Neuronal stem cell (in vitro differentiated cells): ENCODE measurements at regions not wholly inside any gene's neighbourhood (a gene's known extent, or its start where the extent isn't known, plus 50 kb on each side); places are given as distances from the start of the nearest gene placed in this dataset.

Source experiments
- DNase-seq: peaks from one replicate; pipeline ENCODE4 v3.0.0-alpha.2; 2013; ENCODE audit warnings: low spot score
- H2AFZ ChIP-seq: one replicate; pipeline ENCODE4 v1.6.1; 2013; ENCODE audit warnings: mild to moderate bottlenecking, low read length, inconsistent platforms
- H2AK5ac ChIP-seq: 2 replicates; pipeline ENCODE4 v1.6.1; 2013; ENCODE audit warnings: low read depth, mild to moderate bottlenecking, inconsistent platforms, low read length, moderate library complexity, mixed read lengths
- H2BK120ac ChIP-seq: 2 replicates; pipeline ENCODE4 v1.6.1; 2013; ENCODE audit warnings: low read depth, mild to moderate bottlenecking, inconsistent platforms, low read length, moderate library complexity, mixed read lengths
- H2BK12ac ChIP-seq: one replicate; pipeline ENCODE4 v1.6.1; 2013; ENCODE audit warnings: low read length, inconsistent platforms
- H2BK15ac ChIP-seq: 2 replicates; pipeline ENCODE4 v1.6.1; 2013; ENCODE audit warnings: mild to moderate bottlenecking, low read length, inconsistent platforms, mixed read lengths
- H2BK5ac ChIP-seq: one replicate; pipeline ENCODE4 v1.6.1; 2013; ENCODE audit warnings: inconsistent platforms, mild to moderate bottlenecking, low read length, moderate library complexity
- H3K14ac ChIP-seq: one replicate; pipeline ENCODE4 v1.6.1; 2013; ENCODE audit warnings: low read length, inconsistent platforms
- H3K18ac ChIP-seq: 2 replicates; pipeline ENCODE4 v1.6.1; 2013; ENCODE audit warnings: low read length, inconsistent platforms
- H3K23ac ChIP-seq: 2 replicates; pipeline ENCODE4 v1.6.1; 2013; ENCODE audit warnings: low read depth, mild to moderate bottlenecking, mixed read lengths, low read length, inconsistent platforms; ENCODE audit not compliant: poor library complexity
- H3K27ac ChIP-seq: replicated peaks from 3 replicates; pipeline ENCODE4 v1.5.1; 2013; ENCODE audit warnings: low read length, inconsistent platforms
- H3K27me3 ChIP-seq, 3 experiments: 2 replicates each; pipeline ENCODE4 v1.6.1; 2013; ENCODE audit warnings: low read length in 3 of 3, mild to moderate bottlenecking in 2 of 3, inconsistent platforms in 1 of 3, low read depth in 1 of 3, mixed read lengths in 1 of 3, moderate library complexity in 1 of 3; ENCODE audit not compliant: control insufficient read depth in 3 of 3, insufficient read depth in 3 of 3
- H3K36me3 ChIP-seq, 2 donors: replicated peaks in 1 of 2; 2 replicates each; pipeline ENCODE4 v1.6.1; 2013; ENCODE audit warnings: low read length in 2 of 2; ENCODE audit not compliant: control insufficient read depth in 2 of 2, insufficient read depth in 2 of 2
- H3K4ac ChIP-seq: 2 replicates; pipeline ENCODE4 v1.6.1; 2013; ENCODE audit warnings: inconsistent platforms, mild to moderate bottlenecking, low read length, moderate library complexity
- H3K4me1 ChIP-seq, 2 donors: 1 replicate in 1 of 2; 2 replicates in 1 of 2; pipeline ENCODE4 v1.6.1; 2013; ENCODE audit warnings: low read length in 2 of 2, low read depth in 1 of 2; ENCODE audit not compliant: control insufficient read depth in 2 of 2, insufficient read depth in 1 of 2
- H3K4me2 ChIP-seq: one replicate; pipeline ENCODE4 v1.6.1; 2013; ENCODE audit warnings: mild to moderate bottlenecking, low read length, inconsistent platforms; ENCODE audit not compliant: insufficient read depth, poor library complexity, severe bottlenecking
- H3K4me3 ChIP-seq, 2 donors: 2 replicates each; pipeline ENCODE4 v1.5.1; 2013; ENCODE audit warnings: low read length in 2 of 2, mild to moderate bottlenecking in 2 of 2, inconsistent platforms in 1 of 2, moderate library complexity in 1 of 2
- H3K79me1 ChIP-seq: one replicate; pipeline ENCODE4 v1.6.1; 2013; ENCODE audit warnings: low read depth, mild to moderate bottlenecking, inconsistent platforms, low read length, moderate library complexity
- H3K9ac ChIP-seq: one replicate; pipeline ENCODE4 v1.6.1; 2013; ENCODE audit warnings: mild to moderate bottlenecking, low read depth, low read length, inconsistent platforms; ENCODE audit not compliant: poor library complexity
- H3K9me3 ChIP-seq, 2 donors: replicated peaks in 1 of 2; 2 replicates each; pipeline versions ENCODE3 to v1.6.1; 2013; ENCODE audit warnings: low read length in 2 of 2, mild to moderate bottlenecking in 2 of 2, inconsistent platforms in 1 of 2, low read depth in 1 of 2, mixed read lengths in 1 of 2, moderate library complexity in 1 of 2; ENCODE audit not compliant: control insufficient read depth in 2 of 2, insufficient read depth in 1 of 2
- H4K8ac ChIP-seq: one replicate; pipeline ENCODE4 v1.6.1; 2013; ENCODE audit warnings: low read depth, mild to moderate bottlenecking, inconsistent platforms, low read length, moderate library complexity
- H4K91ac ChIP-seq: one replicate; pipeline ENCODE4 v1.6.1; 2013; ENCODE audit warnings: low read length, low read depth, mild to moderate bottlenecking, inconsistent platforms; ENCODE audit not compliant: poor library complexity
- WGBS, 2 donors: extraction: QIAGEN DNeasy Blood & Tissue Kit; methylation state at CpG; one replicate each; pipeline ENCODE4 v1.1.7; 2013; ENCODE audit warnings: missing lambda C conversion rate in 2 of 2, mixed read lengths in 1 of 2; ENCODE audit not compliant: insufficient read length in 2 of 2, insufficient replicate concordance in 1 of 2; ENCODE audit errors: extremely low coverage in 2 of 2; 5-methylcytosine and 5-hydroxymethylcytosine counted together

DNA sequence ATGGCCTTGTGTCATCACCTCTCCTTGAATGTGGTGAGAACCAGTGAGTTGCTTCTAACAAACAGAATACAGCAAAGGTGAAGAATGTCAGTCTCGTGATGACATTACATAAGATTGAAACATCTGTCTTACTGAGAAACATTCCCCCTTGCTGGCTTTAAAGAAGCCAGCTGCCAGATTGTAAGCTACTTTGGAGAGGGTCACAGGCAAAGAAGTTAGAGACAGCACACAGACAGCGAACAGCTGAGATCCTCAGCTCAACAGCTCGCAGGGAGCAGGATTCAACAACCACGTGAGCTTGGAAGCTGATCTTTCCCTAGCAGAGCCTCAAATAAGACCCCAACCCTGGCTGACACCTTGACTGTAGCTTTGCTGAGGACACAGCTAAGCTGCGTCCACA is 367.9 kb downstream of the LIG4 start:
- no peak overlapping the region for H3K23ac ChIP-seq
- H2BK15ac ChIP-seq: no peak overlapping the region
- no peak overlapping the region for H3K4me3 ChIP-seq
- no peak overlapping the region for H3K9ac ChIP-seq
- no peak overlapping the region for H3K4ac ChIP-seq
- H4K8ac ChIP-seq: no peak overlapping the region
- no peak overlapping the region for H2BK5ac ChIP-seq
- no peak overlapping the region for H2BK12ac ChIP-seq
- no peak overlapping the region for H3K18ac ChIP-seq
- no peak overlapping the region for H3K27ac ChIP-seq
- no CpG with 5 or more reads among the region's 5 CpGs for WGBS, 2 donors
- no peak overlapping the region for H4K91ac ChIP-seq
- no peak overlapping the region for H2BK120ac ChIP-seq
- H2AFZ ChIP-seq: no peak overlapping the region
- no peak overlapping the region for H3K14ac ChIP-seq
- no peak overlapping the region for H3K4me2 ChIP-seq
- no peaks in the 10 kb centered on the region for H3K79me1 ChIP-seq
- H3K27me3 ChIP-seq: no peaks in the 10 kb centered on the region
- no peak for DNase-seq
- H3K4me1 ChIP-seq: peaks cover 0 to 9% of the 10 kb centered on the region in 2 donors
- H2AK5ac ChIP-seq: no peak overlapping the region
- no peaks in the 10 kb centered on the region for H3K9me3 ChIP-seq
- H3K36me3 ChIP-seq: no peaks in the 10 kb centered on the region

DNA sequence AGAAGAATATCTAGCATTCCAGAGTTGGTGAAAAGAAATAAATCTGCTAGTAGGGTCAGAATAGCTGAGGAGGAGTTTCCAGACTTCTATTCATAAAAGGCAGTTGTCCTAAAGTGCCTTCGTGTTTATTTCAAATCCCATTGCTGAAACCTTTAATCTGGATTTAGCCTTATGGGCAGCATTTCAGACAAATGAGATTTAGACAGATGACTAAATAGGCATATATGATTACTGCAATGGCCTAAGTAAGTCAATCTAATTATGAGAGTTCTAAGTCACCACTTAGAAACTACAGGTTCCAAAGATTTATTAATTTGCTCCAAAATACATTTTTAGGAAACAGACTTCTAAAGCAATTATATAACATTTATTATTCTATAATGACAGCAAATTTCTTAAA is 368.7 kb downstream of the LIG4 start:
- DNase-seq: no peak
- no peak overlapping the region for H3K4ac ChIP-seq
- H2BK12ac ChIP-seq: no peak overlapping the region
- H3K9ac ChIP-seq: no peak overlapping the region
- no CpG with 5 or more reads among the region's 1 CpG for WGBS, 2 donors
- H2AK5ac ChIP-seq: no peak overlapping the region
- no peak overlapping the region for H3K18ac ChIP-seq
- H3K4me3 ChIP-seq: no peak overlapping the region
- H4K8ac ChIP-seq: no peak overlapping the region
- no peak overlapping the region for H3K23ac ChIP-seq
- no peak overlapping the region for H2BK120ac ChIP-seq
- no peak overlapping the region for H3K4me2 ChIP-seq
- no peaks in the 10 kb centered on the region for H3K79me1 ChIP-seq
- H2AFZ ChIP-seq: no peak overlapping the region
- no peak overlapping the region for H4K91ac ChIP-seq
- no peaks in the 10 kb centered on the region for H3K27me3 ChIP-seq
- H3K27ac ChIP-seq: no peak overlapping the region
- H3K9me3 ChIP-seq: no peaks in the 10 kb centered on the region
- no peak overlapping the region for H2BK15ac ChIP-seq
- no peak overlapping the region for H3K14ac ChIP-seq
- H2BK5ac ChIP-seq: no peak overlapping the region
- H3K4me1 ChIP-seq: peaks cover 0 to 7% of the 10 kb centered on the region in 2 donors
- H3K36me3 ChIP-seq: no peaks in the 10 kb centered on the region

DNA sequence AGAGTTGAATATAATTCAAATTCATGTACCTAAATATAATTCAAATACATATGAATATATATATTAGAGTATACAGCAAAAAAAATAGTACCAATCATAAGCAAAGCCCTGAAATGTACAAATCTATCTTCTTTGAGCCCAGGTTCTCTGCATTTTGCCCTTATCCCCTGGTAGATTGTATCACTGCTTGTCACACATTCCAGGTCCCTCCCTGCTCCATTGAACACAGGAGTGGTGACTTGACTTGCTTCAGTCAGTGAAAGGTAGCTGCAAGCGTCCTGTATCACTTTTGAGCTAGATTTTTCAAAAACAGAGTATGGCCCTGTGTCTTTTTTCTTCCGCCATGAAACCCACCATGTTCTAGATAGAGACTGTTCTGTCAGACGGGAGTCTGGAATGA is 369.4 kb downstream of the LIG4 start:
- Histone ChIP-seq H3K9me3 (no peaks in the 10 kb centered on the region), H2BK15ac (no peak overlapping the region), H3K27me3 (no peaks in the 10 kb centered on the region), H3K4me1 (peaks cover 0 to 7% of the 10 kb centered on the region in 2 donors), H3K79me1 (no peaks in the 10 kb centered on the region), H3K18ac (no peak overlapping the region), H3K4me2 (no peak overlapping the region), H3K36me3 (no peaks in the 10 kb centered on the region), H2BK12ac (no peak overlapping the region), H2BK120ac (no peak overlapping the region), H3K4me3 (no peak overlapping the region), H3K4ac (no peak overlapping the region), H2AK5ac (no peak overlapping the region), H2BK5ac (no peak overlapping the region), H2AFZ (no peak overlapping the region), H4K8ac (no peak overlapping the region), H3K14ac (no peak overlapping the region), H3K23ac (no peak overlapping the region), H4K91ac (no peak overlapping the region), H3K27ac (no peak overlapping the region), H3K9ac (no peak overlapping the region)
- DNase-seq: no peak
- WGBS, 2 donors: no CpG with 5 or more reads among the region's 3 CpGs

DNA sequence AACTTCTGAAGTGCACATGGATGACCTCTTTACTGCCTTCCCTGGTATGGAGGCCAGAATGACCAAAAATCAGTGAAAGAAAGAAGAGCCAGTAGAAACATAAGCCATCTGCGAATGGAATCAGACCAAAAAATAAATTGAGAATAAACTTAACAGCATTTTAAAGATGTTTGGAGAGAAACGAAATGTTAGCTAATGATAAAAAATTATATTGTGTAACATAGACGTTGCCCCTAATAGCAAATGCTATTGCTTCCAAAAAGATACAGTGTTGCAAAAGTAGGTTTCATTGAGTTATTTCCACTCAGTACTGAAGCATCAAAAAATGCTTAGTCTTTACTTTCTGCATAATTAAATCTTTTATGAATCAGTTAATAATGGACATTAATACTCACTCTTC is 371.7 kb downstream of the LIG4 start:
- H4K91ac ChIP-seq: no peak overlapping the region
- H2BK12ac ChIP-seq: no peak overlapping the region
- H3K27me3 ChIP-seq: no peaks in the 10 kb centered on the region
- H2BK120ac ChIP-seq: no peak overlapping the region
- H3K4me1 ChIP-seq: peaks cover 0 to 9% of the 10 kb centered on the region in 2 donors
- DNase-seq: no peak
- no peak overlapping the region for H3K4me2 ChIP-seq
- WGBS, 2 donors: 100% methylated on average over 1 of the region's 3 CpGs; no CpG with 5 or more reads in 1 of the 2 donors
- H3K36me3 ChIP-seq: no peaks in the 10 kb centered on the region
- no peak overlapping the region for H2BK15ac ChIP-seq
- H3K79me1 ChIP-seq: no peaks in the 10 kb centered on the region
- H3K18ac ChIP-seq: no peak overlapping the region
- no peak overlapping the region for H3K9ac ChIP-seq
- no peak overlapping the region for H3K4me3 ChIP-seq
- no peak overlapping the region for H3K4ac ChIP-seq
- no peak overlapping the region for H2AK5ac ChIP-seq
- no peak overlapping the region for H3K23ac ChIP-seq
- no peak overlapping the region for H4K8ac ChIP-seq
- H3K27ac ChIP-seq: no peak overlapping the region
- H3K14ac ChIP-seq: no peak overlapping the region
- no peaks in the 10 kb centered on the region for H3K9me3 ChIP-seq
- no peak overlapping the region for H2AFZ ChIP-seq
- H2BK5ac ChIP-seq: no peak overlapping the region
